HG02852 (cell line): ENCODE measurements at regions not wholly inside any gene's neighbourhood (a gene's known extent, or its start where the extent isn't known, plus 50 kb on each side); places are given as distances from the start of the nearest gene placed in this dataset.

Source experiments
- ATAC-seq: cut with Tn5 transposase; IDR thresholded peaks from one replicate; pipeline ENCODE4 v1.9.1; 2021; ENCODE audit warnings: mild to moderate bottlenecking, moderate library complexity; ENCODE audit not compliant: unreplicated experiment

DNA sequence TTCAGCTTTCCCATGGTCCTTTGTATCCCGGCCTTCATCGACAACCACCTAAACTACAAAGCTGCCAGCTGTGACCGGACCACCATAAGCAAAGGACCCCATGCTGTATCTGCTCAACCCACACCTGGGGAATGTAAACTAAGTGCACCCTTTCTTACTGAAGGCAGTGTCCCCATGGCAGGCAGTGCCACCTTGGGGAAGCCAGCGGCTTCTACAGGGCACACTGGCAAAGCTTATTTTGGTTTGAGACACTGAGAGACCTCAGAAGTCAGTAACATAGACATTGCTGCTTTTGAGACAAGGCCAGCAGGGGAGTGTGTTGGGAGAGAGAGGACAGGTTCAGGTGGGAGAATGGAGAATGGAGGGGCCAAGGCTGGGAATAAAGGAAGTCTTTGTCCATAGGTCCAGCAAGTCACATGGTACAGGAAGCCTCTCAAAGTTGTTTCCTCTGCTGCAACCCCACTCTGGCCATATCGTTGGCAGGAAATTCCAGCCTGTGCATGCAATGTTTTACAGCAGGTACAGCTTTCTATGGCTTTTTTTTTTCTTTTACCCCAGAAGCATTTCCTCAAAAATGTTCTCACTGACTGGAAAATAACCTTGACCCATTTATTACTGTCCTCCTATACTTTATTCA is 85.9 kb upstream of the NPVF start:
- ATAC-seq: no peak

GRCh38 chr7:25314731-25315267 is 86.5 kb upstream of the NPVF start:
- ATAC-seq: no peak

DNA sequence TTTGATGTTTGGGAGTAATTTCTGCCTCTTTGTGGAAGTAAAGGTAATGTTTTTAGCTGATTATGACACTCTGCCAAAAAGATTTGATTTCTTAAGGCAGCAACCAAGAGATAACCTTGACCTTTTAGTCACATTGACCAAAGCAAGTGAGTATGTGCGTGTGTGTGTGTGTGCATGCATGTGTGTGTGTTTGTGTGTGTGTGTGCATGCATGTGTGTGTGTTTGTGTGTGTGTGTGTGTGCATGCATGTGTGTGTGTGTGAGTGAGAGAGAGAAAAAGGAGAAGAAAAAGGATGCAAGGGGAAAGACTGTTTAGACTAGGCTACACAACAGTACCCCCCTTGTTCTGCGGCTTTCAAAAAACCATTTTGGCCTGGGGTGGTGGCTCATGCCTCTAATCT is 88.1 kb upstream of the NPVF start:
- ATAC-seq: no peak

DNA sequence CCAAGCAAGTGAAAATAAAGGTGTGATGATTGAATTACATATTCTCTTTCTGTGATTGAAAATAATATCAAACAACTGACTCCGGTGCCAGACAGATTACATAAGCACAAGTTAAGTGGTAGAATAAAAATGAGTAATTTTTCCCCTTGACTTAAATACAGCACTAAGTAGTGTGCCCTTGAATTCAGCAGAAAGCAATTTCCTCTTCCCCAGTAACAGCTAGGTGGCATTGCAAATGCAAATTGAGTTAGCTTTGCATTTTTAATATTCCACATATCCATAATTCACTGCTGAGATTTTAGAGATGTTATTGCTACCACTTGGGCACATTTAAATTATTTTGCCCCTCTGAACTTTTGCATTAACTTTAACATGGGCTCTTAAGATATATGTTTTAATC is 89.8 kb upstream of the NPVF start:
- no peak for ATAC-seq

- ATAC-seq: no peak
These were observed 91.4 kb upstream of the NPVF start for GRCh38 chr7:25319707-25320106.

- no peak for ATAC-seq
These were observed 92.5 kb upstream of the NPVF start for GRCh38 chr7:25320791-25321190.

GRCh38 chr7:25321424-25321823 is 93.1 kb upstream of the NPVF start:
- ATAC-seq: no peak

- no peak for ATAC-seq
These were observed 94.2 kb upstream of the NPVF start for GRCh38 chr7:25322473-25322872.

- no peak for ATAC-seq
These were observed 97.0 kb upstream of the NPVF start for GRCh38 chr7:25325186-25325757.

GRCh38 chr7:25326501-25327156 is 98.3 kb upstream of the NPVF start:
- ATAC-seq: no peak

- no peak for ATAC-seq
These were observed 101.5 kb upstream of the NPVF start for GRCh38 chr7:25329815-25330214.

GRCh38 chr7:25333296-25333928 is 105.1 kb upstream of the NPVF start:
- no peak for ATAC-seq

DNA sequence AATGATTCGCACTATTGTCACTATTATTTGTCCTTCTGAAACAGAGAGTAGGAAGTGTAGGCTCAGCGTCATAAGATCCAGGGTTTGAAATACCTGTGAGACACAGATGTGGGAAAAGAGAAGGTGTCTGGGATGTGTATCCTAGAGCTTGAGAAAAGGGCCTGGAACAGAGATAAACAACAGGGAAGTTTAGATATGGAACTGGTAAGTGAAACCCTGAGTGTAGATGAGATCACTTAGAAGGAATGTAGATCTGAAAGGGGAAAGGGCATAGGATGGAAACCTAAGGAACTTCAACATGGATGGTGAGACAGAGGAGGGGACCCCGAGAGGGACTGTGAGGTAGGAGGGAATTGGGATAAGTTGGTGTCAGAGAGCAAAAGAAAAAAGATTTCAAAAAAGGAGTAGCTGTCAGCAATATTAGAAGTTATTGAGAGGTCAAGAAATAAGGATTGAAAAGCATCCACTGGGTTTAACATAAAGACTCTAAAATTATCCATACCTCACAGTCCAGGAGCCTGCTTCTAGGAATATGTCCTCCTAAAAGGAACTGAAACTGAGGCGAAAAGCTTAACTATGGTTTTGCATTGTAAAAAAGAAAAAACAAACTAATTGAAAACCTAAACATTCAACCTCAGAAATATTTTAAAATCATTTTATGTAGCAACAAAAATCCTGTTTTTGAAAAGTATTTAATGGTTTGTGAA is 119.2 kb upstream of the NPVF start:
- no peak for ATAC-seq

- ATAC-seq: no peak
These were observed 119.8 kb upstream of the NPVF start for GRCh38 chr7:25348104-25348503.

DNA sequence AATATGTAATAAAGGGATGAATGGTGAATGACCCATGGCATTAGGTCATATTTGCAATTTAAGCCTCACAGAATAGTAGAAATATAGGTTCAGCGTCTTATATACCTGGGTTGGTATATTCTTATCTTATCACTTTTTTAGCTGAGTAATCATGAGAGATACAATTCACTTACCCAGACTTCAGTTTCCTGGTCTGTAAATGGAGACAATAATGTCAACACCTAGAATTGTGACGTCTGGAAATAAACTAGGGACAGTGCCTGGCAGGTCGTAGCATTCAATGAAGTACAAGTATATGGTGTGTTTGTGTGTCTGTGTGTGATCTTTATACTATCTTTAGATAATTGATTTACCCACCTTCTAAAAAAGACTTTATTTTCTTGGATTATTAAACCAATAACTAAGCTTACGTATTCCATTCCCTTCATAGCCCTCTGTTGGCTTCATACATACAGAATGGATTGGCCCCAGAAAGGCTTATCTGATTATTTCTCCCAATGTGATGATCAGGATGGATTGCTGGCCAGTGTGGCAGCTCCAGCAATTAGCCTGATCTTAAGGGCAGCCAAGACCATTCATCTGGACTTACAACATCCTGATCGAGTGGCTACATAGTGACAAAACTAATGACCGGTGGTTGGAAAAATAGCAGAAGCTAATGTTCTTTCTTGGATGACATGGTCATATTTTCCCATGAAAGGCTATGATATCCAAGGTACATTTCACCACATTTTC is 121.2 kb upstream of the NPVF start:
- ATAC-seq: no peak

DNA sequence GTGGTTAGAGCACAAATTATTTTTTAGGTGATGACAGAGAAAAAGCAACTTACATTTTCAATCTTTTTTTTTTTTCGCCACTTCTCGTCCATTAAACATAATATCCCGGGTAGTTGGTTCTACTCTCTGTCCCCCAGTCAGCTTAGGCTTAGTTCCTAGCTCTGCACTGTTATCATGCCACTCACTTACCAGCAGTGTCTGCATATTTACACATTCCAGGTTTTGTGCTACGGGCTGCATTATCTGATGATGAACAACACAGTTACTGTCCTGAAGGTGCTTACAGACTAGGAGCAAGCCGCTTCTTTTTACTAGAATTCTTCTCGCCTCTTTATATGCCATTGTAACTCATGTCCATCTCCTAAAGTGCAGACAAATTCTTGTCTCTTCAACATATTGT is 121.8 kb upstream of the NPVF start:
- ATAC-seq: no peak

GRCh38 chr7:25351761-25352160 is 123.5 kb upstream of the NPVF start:
- no peak for ATAC-seq

DNA sequence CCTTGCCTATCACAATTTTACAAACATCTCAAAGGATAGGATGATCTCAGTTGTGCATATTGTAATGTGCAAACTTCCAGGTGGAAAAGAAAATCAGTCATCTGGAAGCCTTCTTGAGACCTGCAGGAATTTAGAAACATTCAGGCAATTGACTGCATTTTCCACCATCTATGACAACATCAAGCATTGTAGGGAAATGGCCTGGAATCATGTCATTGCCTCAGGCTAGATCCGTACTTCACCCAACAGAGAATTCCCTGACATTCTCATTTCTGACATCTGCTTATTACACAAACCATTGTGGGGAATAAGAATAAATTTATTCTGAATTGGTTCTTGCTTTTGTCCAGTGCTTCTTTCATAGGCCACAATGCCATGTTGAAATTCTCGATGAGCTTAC is 124.9 kb upstream of the NPVF start:
- no peak for ATAC-seq

DNA sequence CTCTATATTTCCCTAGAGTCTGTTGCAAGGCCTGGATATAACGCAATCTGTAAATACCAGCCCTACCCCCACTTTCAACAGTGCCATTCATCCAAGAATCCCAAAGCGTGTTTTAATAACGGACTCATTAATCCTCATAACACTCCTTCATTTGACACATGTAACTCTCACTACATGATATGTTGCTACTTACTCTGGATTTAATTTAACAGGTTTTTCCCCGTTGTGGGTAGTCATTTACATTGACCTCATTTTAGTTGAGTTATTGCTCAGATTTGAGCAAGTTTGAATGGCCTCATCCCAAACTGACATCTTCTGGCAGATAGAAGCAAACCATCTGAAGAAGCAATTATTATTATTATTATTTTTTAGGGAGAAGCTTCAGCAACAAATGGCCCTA is 125.4 kb upstream of the NPVF start:
- ATAC-seq: no peak

DNA sequence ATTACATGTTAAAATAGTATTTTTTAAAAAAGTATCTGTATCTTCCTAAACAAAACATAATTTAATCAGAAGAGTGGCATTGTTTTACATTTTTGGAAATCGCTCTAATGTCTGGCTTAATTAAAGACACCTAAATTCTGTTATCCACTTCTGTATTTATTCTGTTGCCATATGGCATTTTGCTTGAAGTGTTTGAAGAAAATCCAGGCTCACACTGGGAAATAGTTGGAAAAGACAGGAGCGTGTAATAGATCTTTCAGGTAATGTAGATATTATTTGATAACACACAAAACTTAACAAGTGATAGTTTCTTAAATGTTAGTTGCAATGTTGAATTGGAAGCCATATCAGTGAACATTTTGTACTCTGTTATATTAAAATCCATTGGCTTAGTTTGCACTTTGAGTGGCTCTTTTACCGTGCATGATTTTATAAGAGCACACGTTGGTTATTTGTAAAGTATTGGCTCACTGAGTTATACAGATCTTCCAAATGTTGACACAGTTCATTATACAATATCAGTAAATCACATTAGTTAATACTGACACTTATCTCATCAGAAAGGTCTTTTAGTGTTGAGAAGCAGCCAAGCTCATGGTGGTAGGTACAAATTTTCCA is 128.4 kb upstream of the NPVF start:
- no peak for ATAC-seq
